Stimulated activated CD8-positive, alpha-beta memory T cell treated with anti-CD3 and anti-CD28 coated beads, Interleukin-7, amount 100 ng/mL, for 1 hour (primary cell): ENCODE measurements at regions not wholly inside any gene's neighbourhood (a gene's known extent, or its start where the extent isn't known, plus 50 kb on each side); places are given as distances from the start of the nearest gene placed in this dataset.

Experiments used
- DNase-seq, 2 donors: peaks; one replicate each; pipeline ENCODE4 v3.0.0-alpha.2; 2020; ENCODE audit warnings: low read depth in 2 of 2

DNA sequence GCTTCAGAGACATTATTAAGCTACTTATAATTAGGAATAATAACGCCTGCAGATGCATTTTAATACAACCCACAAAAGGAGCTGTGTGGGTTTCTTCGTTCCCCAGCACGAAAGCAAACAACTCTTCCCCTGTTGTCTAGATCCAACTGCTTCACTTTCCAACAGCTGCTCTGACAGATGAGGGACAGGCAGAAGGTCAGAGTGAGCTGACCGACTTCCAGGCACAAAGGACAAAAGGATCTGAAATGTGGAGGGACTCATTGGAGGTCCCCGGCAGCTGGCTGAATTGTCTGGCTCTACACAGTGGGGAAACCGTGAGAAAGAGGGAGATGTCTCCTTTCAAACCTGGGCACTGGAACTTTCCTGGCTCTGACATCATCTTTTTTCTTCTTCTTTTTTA, 79.1 kb upstream of the ALDH1B1 start:
- DNase-seq, result no peak

DNA sequence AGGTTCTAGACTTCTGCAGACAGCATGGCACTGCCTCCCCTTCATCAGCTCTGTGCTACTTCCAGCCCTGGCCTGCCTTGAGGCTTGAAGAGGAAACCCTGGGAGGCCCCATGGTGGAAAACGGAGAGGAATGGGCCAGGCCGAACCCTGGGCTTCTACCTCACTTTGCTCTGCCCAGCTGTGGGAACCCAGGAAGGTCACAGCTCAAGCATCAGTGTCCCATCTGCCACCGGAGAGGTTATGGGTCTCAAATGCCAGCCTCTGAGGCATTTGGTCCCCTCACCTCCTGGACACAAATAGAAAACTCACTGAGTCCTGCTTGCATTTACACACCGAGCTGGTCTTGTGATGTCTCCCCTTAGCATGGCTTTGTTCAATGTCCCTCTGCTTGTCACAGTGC, 80.1 kb upstream of the ALDH1B1 start:
- no peak for DNase-seq

DNA sequence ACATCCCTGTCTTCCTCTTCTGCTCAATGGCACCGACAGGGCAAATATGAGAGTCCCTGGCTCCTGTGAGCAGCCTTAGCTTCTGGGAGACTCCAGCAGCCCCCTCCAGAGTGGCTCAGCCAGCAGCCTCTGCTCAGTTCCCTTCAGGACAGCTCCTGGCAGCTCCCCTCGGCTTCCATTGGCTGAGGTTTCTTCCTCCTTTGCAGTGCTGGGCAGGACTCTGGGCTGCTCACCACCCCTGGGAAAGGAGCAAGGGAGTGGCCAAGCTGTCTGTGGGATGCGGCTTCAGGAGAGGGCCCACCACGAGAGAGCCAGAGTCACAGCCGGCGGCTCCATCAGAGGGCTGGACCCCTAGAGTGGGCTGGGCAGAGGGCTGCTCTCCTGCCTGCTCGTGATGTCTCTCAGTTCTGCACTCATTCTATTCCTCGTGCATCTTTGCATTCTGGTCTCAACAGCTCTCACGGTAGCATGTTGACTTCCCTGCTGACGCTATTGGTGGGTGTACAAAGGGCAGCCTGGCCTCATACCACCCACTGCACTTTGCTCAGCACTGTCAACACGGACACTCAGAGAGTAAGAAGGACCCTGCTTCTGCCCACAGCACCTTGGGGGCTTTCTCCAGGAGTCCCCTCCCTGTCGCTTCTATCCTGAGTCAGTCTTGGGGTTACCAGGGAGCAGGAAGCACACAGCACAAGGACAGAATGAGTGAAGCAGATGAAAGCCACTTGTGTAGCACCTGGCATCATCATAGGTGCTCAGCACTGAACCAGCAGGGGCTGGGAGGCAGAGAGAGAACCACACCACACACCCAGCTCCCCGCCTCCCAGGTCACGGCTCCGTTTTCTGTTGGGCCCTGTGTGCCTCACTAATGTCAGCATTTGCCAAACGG, 80.9 kb upstream of the ALDH1B1 start:
- no peak for DNase-seq

DNA sequence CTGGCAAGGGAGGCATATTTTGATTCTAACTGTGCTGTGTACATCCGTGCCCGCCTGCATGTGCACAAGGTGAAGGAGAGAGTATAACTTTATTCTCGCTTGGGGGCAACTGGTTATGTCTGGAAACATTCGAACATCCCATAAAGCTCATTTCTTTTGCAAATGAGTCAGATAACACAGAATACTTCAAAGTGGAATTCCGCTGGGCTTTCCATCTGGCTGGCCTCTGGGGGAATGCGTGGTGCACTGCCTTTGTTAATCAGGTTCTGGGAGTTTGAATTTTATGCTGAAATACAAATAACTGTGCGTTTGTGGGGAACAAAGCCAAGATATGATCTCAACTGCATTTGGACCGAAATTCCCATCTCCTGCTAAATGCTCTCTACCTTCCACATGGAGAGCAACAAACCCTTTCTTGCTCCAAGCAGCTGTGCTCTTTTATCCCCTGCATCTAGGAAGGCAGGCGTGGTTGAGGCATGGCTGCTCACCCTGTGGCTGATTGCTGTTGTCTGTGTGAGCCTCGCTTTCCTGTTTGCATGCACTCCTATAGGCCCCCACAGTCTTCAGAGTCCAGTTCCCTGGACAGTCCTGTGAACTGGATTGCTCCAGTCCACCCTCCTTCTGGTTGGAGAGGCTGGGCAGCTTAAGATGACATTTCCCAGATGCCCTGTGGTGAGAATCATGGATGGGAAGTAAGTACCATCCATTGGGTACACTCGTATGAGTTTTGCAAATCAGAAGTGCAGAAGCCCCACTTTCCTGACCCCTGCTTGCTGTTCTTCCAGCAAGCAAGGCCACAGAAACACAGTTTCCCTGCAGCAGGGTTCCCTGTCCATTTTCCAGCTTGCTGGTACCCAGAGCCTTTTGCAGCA, 82.9 kb upstream of the ALDH1B1 start:
- DNase-seq, result no peak

DNA sequence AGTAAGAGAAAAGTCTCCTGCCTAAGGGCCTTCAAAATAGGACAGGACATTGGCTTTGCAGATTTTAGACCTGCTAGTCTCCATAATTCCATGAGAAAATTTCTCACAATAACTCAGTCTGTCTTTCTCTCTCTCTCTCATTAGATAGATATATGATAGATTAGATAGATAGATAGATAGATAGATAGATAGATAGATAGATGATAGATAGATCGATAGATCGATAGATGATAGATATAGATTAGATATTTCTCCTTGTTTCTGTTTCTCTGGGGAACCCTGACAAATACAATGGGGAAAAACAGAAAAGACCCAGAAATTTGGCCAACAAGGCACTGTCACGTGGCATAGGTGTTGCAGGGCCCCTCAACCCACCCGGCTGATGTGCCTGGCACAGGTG, 84.4 kb upstream of the ALDH1B1 start:
- DNase-seq, result no peak

DNA sequence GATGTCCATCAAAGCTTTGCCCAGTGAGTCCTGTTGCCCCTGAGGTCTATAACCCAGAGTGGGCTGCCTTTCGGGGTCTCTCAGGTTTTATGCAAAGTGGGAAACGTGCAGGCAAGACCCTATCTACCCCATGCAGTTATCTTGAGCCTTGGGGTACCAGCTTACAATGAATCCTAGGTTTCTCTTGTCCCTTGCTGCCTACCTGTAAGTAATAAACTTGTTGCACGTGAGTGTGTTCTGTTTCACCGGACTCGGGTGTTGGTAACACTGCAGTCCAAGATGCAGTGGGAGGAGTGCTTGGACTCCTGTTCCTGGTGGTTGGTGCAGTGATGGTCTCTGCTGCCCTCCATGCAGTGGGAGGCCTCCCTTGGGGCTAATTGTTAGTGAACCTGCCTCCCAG, 85.6 kb upstream of the ALDH1B1 start:
- DNase-seq, result no peak

DNA sequence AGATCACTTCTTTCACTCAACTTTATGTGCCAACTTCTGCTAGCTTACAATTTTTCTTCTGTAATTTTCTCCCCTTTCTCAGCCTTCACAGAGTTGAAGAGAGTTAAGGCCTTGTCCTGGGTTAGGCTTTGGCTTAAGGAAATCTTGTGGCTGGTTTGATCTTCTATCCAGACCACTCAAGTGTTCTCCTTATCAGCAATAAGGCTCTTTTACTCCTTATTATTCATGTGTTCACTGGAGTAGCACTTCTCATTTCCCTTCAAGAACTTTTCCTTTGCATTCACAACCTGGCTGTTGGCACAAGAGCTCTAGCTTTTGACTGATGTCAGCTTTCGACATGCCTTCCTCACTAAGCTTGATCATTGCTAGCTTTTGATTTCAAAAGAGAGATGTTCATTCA, 86.9 kb upstream of the ALDH1B1 start:
- no peak for DNase-seq

DNA sequence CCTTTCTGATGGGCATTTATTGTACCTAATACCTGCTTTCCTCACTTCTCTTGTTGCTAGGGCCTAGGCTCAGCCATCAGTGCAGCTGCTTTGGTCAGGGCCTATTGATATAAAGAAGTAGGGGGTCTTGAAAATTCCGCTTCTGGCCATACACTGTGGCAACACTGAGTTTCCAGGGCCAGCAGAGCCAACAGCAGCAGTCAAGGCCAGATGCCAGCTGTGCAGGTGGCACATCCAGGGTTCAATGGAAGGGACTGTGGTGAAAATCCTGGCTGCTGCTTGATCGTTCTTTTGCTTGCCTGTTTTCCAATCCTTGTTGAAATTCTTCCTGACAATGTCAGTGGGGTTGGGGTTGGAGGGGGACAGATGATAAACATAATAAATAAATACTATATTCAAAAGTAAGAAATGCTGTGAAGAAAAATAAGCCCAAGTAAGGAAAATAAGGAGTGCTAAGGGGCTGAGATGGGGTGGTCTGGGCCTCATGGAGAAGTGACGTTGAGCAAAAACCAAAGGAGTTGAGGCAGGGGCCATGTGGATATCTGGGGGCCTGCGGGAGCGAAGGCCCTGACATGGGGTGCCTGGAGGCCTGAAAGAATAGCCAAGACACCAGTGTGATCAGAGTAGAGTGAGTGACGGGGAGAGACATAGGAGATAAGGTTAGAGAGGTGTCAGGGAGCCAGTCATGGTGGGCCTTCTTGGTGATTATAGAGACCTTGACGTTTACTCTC, 91.0 kb upstream of the ALDH1B1 start:
- no peak for DNase-seq

DNA sequence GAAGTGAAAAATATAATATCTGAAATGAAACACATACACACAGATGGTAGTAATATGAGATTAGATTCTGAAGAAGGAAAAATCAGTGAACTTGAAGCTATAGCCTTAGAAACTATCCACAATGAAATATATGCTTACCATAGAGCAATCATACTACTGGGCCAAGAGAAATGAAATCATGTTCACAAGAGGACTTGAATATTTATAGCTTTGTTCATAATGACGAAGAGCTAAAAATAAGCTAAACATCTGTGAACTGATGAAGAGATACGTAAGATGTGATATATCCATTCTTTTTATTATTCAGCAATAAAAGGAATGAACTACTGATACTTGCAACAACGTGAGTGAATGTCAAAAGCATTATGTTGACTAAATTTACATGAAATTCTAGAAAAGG, 92.6 kb upstream of the ALDH1B1 start:
- no peak for DNase-seq

DNA sequence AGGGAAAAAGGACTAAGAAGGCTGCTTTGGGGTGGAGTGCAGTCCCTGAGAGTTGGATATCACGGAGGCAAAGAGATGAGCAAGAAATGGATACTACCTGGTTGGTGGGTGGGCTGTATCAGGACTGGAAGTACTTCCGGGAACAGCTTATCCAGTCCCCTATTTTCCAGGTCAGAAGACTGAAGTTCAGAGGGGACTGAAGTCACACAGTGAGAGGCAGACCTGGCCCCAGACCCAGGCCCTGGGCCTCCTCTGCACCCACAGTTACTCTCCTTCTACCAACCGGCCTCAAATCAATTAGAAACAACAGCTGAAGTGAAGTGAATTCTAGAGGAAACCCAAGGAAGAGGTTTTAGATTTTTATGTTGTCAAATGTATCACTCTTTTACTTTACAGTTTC, 93.6 kb upstream of the ALDH1B1 start:
- DNase-seq, result no peak

DNA sequence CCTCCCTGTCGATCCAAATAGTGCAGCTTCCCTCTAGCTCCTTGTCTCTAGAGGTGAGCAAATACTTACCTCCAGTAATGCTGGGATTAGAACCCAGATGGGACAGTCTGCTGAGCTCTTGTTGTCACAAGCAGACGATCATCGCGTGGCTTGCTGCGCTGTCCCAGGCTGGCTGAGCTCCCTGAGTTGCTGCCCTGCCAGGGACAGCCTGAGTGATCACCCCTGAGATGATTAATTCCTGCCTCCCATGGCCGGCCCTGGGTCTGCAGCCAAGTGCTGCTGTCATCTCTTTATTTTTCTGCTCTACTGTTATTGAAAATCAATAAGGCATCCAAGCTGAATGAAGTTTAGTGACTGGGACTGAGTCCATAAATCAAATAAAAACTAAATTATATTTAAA, 94.0 kb upstream of the ALDH1B1 start:
- no peak for DNase-seq

DNA sequence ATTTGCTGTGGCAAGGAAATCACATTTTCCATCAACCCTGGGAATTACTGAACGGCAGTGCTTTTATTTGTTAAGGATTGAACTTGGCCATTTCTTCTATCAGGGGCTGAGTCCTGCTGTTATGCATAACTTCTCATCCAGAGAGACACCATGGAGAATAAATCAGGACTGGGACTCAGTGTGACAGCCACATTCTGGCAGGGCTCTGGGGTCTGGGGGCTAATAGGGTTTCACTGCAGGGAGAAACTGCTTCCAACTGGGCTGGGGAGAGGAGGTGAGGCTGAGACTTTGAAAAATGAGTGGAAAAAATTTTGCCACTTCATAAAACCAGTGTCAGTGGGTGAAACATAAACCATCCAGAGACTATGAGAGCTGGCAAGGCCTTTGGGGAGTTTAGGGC, 95.7 kb upstream of the ALDH1B1 start:
- DNase-seq, result no peak

DNA sequence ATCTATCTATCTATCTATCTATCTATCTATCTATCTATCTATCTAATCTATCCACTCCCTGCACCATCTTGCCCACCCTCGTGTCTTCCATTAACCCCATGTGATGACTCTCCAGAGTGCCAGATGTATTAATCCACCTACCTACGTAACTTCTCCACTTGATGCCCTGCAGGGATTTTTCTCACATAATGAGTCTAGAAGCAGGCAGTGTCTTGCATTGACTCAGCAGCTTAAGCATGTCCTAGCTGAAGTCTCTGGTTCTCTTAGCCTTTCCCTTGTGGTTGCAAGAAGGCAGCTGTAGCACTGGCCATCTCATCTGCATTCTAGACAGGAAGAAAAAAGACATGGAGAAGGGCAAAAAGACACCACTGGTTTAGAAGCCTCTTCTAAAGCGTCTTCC, 96.7 kb upstream of the ALDH1B1 start:
- DNase-seq, result no peak

DNA sequence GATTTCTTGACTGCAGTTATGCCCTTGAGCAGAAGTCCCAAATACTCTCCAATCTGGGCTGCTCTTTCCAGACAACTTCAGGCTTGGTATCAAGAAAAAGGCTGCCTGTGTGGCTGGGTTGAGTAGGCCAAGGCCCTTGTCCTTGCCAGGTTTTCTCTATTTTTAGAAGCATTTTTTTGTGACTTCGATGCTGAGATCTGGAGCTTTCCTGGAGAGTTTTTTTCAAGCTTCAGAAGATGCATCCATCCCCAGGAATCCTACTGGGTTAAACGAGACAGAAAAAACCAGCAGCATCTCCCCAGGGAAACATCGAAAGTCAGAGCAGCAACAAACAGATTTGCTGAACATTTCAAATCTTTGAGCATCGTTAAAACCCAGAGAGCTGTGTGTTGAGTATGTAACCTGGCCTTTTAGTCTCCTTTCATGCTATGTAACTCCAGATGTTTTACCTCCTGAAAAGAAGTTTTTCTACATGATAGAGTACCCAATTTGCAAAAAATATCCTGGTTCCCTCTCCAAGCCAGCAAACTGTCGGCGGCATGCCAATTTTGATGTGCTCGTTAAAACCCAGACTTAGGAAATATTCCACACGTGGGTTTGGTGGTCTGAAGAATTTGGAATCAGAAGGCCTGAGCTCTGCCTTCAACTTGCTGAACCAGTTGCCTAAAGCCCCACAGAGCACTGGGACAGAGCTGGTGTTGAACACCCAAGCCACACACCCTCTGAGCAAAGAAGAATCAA, 98.1 kb upstream of the ALDH1B1 start:
- DNase-seq, result no peak

DNA sequence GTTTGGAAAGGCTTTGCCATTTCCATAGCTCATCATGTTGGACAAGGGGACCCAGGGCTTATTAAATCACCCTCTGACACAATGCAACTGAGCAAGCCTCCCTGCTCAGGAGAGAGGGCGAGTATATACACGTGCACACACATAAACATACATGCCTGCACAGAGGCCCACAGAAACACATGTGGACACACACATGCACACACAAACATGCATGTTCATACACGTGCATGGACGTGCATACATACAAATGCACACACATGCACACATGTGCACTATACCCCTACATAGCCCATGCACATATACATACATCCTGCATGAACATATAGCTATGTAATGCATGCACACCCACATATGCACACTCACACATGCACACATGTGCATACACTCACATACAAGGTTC, 99.5 kb upstream of the ALDH1B1 start:
- no peak for DNase-seq

DNA sequence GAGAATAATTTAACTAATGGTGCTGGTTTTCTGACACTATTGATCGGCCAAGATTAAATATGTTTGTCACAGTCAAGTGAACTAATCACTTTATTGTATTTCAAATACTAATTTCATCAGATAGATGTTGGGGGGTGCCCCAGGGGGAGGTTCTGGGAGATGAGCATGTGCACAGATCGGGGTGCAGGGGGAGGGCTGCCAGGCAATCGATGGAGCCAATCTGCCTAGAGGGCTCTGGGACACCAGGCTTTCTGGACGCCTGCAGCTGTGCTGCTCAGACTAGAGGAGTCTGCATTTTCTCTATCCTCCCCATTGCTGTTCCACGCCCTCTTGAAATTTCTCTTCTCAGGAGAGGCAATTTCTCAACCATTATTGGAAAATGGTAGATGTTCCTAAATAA, 100.0 kb upstream of the ALDH1B1 start:
- no peak for DNase-seq

DNA sequence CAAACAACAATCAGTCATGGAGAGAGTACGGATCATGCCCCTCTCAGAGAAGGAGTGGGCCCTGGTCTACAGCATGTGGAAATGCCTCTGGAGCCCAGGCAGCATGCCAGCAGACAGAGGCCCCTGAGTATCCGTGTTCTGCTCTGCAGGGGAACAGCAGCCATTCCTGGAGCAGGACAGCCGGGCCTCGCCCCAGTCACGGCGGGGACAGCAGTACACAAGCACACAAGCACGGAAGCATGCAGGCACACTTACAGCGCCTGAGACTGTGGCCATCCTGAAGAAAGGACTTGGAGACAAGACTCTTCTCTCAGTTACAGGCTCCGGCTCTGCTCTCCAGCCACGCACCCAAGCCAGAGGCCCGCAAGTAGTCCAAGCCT, 102.6 kb upstream of the ALDH1B1 start:
- no peak for DNase-seq

DNA sequence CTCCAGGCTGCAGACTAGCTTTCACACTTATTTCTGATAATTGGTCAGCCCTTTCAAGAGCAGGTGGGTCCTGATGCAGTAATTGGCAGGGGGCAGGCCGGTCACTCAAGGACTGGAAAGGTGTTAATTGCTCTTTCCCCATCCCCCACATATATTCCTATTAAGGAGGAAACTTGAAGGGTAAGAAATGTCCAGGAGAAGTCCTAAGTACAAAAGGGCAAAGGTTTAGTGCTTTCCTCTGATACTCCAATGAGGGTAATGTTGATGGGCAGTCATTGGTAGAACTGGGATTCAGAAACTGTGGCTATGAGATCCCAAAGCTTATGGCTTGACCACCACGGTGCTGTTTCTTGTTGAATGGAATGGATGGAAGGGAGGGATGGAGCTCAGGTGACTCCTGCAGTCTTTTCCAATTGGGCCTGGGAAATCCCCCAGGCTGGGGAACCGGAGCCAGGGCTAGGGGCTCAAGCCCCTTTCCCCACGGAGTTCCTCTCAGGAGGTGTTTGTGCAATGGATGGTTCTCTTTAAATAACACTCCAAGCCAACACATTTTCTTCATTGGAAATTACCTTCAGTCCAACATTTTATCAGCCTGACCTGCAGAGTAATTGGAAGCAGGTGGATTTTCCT, 103.2 kb upstream of the ALDH1B1 start:
- DNase-seq, result no peak

DNA sequence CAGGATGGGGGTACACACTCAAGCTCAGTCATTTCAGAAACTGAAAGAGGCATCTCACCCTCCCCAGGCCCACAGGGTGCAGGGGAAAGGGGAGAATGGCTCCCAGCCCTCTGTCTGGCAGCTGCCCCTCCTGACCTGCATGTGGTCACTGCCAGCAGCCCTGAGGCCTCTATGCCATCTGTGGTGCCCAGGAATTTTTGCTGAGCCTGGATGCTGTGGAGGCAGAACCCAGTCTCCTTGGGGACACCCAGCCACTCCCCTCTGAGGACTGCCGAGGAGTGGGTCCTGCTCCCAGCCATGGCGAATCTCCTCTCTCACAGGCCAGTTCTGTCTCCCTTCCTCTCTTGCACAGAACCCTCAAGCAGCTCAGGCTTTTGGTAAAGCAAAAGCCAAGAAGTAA, 104.0 kb upstream of the ALDH1B1 start:
- DNase-seq, result no peak

DNA sequence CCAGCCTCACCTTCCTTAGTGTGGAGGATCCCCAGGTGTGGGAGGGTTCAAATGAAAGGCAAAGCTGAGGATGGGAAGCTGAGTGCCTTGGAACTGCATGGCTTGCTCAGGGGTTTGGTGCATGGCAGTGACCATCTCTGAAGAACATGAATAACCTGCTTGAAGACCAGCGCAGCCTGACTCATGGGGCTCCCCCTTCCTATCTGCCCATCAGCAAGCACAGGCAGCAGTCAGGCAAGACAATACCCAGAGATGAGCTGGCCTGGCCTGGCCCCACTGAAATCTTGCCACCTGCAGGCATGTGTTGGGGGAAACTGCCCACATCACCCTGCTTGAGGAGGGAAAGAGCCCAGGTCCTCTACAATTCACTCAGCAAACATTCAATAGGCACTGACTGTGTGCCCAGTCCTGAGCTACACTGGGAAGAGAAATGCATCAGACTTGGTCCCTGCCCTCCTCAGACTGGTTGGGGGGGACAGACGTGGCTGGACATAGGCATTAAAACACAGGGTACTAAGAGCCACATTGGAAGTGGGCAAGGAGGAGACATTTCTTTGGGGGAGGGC, 105.0 kb upstream of the ALDH1B1 start:
- no peak for DNase-seq

DNA sequence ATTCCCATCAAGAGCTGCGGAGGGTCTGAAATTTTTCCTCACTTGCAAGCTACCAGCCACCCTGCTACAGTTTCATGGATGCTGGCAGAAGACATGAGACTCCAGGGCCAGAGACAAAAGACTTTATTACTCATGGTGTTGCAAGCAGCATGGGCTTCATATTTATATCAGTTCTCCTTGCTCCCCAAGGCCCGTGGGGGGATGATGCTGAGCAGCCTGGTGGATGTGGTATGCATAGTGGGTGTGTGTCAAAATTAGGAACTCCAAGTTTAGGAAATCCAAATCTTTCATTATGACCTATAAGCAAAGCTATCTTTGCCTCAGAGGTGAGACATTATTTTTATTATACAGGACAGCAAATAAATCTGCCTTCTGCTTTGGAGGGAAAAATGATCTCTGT, 105.7 kb upstream of the ALDH1B1 start:
- DNase-seq, result no peak
